ENCODE measurements at regions not wholly inside any gene's neighbourhood (a gene's known extent, or its start where the extent isn't known, plus 50 kb on each side); places are given as distances from the start of the nearest gene placed in this dataset.

GRCh38 chr6:78462728-78463127, 404.6 kb upstream of the IRAK1BP1 start:
- TF ChIP-seq CTCF (IDR thresholded peaks at IDR 0.05) (no peak), POLR2A (IDR thresholded peaks at IDR 0.05) (no peak)
